COR-L47 (cell line): ENCODE measurements at regions not wholly inside any gene's neighbourhood (a gene's known extent, or its start where the extent isn't known, plus 50 kb on each side); places are given as distances from the start of the nearest gene placed in this dataset.

ENCODE experiments used
- DNase-seq: peaks from one replicate; lab custom pipeline; 2025; lab: John Stamatoyannopoulos, UW

DNA sequence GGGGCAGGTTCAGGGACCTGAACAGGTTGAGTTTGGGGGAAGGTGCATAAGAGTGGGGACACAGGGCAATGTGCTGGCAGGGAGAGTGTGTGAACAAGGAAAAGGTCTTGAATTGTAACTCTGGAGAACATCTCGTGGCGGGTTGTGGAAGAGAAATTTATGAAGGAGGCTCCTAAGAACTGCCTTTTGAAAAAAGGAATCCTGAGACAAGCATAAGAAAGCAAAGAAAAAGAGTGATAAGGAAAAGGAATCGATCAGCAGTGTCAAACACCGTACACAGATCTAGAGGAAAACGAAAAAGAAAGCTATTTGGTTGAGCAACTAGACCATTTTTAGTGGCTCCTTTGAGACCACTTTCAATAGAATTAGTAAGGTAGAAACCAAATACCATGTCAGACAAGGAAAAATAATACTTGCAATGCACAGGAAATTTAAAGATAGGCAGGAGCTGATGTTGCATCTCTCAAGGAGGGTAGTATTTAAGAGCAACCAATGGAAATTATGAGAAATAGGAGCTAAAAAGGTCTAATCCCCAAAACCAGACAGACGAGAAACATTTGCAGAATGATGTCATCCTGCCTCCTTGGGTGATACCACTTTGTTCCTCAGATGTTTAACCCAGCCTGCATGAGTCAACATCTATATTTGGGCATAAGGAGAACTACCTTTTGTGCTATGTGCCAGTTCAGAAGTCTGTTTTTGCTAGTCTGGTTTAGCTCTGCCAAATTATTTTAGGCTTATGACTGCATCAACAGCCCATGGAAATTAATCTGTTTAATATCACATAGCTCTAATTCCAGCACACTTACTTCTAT is 64.5 kb upstream of the STK38L start:
- no peak for DNase-seq

DNA sequence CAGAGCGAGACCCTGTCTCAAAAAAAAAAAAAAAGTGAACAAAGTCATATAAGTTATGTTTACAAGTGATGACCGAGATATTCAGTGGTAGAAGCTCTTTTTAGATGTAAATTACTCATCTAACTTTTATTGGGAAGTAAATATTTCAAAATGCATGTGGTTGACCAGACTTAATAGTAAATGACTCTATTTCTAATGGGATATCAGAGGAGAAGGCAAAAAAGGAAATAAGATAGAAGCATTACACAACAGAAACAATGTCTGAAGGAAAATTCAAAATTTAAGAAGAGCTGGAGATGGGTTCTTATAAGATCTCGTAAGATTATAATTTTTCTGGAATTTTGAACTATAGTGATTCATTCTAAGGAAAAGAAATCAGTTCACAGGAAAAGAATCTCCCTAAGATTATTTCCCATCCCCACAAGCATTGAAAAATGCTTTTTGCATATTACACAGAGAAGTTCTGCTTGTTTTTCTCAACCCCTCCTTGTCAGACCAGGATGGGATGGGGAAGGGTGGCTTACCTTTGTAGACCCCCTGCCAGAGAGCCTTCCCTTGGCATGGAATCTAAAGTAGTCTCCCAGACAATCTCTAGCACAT is 63.1 kb upstream of the STK38L start:
- DNase-seq: no peak

- DNase-seq: no peak
Measured at GRCh38 chr12:27183342-27183741, 60.7 kb upstream of the STK38L start.

GRCh38 chr12:27185234-27186021 is 58.7 kb upstream of the STK38L start:
- DNase-seq: no peak

- no peak for DNase-seq
Measured at GRCh38 chr12:27186022-27186839, 57.9 kb upstream of the STK38L start.

GRCh38 chr12:27187697-27188096 is 56.4 kb upstream of the STK38L start:
- no peak for DNase-seq

GRCh38 chr12:27190761-27191160 is 53.3 kb upstream of the STK38L start:
- DNase-seq: no peak

DNA sequence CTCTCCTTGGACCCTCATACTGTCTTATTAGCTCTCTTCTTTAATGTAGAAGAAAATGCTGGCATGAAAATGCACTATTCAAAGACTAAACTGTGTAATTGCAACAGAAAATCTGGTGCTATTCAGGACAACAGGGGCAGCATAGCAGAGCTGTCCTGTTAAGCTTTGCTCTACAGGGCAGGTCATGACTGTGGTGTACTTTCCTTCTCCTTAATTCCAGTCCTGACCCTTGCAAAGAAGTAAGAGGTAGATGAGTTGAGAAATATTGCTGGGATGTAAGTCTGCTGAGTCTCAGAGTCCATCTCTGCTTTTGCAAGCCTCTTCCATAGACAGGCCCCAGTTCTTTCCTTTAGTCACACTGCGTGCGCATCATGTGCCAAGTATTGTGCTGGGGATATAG is 52.6 kb upstream of the STK38L start:
- DNase-seq: no peak

GRCh38 chr12:27192118-27192802 is 51.8 kb upstream of the STK38L start:
- DNase-seq: no peak

- DNase-seq: no peak
Measured at GRCh38 chr12:27193106-27193505, 51.0 kb upstream of the STK38L start.

DNA sequence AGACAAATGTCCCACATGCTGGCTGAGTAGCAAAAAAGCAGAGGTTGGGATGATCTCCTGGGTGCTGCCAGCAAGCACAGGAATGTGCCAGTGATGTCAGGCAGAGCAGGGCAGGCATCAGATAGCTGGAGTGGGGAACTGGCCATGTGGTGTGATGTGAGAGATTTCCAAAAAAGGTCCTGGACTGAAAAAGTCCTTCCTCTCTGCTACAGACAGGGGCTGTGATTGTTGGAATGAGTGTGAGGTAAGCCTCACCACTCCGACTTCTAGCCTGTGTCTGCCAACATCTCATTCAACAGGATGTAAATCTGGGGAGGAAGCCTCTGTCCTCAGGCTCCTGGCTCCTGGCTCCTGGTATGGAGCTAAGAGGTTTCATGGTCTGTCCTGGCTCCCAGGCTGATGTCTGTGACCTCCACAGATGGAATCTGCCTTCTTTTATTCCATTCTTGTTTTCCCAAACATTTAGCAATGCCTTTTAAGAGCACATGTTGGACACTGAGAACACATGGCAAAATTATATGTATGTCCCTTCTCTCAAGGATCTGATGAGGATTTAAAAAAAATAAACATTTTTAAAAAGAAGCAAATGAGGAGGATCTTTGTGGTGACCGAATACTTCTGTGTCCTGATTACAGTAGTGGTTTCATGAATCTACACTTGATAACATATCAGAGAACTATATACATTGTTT is 50.1 kb upstream of the STK38L start:
- no peak for DNase-seq
